ENCODE measurements at regions not wholly inside any gene's neighbourhood (a gene's known extent, or its start where the extent isn't known, plus 50 kb on each side); places are given as distances from the start of the nearest gene placed in this dataset.

GRCh38 chr6:14190929-14191224 is 73.3 kb downstream of the CD83 start:
- TF ChIP-seq, protein P1, sequence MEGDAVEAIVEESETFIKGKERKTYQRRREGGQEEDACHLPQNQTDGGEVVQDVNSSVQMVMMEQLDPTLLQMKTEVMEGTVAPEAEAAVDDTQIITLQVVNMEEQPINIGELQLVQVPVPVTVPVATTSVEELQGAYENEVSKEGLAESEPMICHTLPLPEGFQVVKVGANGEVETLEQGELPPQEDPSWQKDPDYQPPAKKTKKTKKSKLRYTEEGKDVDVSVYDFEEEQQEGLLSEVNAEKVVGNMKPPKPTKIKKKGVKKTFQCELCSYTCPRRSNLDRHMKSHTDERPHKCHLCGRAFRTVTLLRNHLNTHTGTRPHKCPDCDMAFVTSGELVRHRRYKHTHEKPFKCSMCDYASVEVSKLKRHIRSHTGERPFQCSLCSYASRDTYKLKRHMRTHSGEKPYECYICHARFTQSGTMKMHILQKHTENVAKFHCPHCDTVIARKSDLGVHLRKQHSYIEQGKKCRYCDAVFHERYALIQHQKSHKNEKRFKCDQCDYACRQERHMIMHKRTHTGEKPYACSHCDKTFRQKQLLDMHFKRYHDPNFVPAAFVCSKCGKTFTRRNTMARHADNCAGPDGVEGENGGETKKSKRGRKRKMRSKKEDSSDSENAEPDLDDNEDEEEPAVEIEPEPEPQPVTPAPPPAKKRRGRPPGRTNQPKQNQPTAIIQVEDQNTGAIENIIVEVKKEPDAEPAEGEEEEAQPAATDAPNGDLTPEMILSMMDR (IDR thresholded peaks at IDR 0.05): no peak
- no peak for TF ChIP-seq POLR2A (IDR thresholded peaks at IDR 0.05)
